ENCODE measurements at regions not wholly inside any gene's neighbourhood (a gene's known extent, or its start where the extent isn't known, plus 50 kb on each side); places are given as distances from the start of the nearest gene placed in this dataset.
"Not testable (repeated sequence)": the region's sequence is repeated elsewhere in the genome, so short reads cannot be mapped to it uniquely, and the experiment has no call there.

DNA sequence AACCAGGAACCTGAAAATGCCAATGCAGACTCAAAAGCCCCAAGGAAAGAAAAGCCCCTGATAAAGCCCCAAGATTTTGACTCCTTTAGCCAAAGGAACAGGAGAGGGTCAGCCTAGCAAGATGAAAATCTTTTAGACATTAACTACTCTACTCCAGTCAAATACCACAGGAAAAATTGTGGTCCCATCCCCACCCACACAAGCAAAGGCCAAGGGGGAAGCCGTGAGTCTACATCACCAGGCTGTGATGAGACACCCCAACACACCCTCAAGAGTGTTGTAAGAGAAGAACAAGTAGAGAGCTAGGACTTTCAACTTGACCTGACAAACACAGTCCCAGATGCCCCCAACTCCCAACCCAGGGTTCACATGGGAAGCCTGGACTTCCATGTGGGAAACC is 192.8 kb upstream of the NR5A2 start:
- no peak for DNase-seq

DNA sequence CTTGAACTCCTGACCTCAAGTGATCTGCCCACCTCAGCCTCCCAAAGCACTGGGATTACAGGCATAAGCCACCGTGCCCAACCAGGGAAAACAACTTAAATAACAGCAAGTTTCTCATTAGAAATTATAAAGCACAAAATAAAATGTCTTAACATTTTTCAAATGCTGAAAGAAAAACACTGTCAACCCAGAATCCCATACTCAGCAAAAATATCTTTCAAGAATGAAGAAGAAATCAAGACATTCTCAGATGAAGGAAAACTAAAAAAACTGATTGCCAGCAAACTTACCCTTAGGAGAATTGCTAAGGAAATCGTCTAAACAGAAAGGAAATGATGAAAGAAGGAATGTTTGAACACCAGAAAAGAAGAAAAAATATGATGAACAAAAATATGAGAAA is 191.1 kb upstream of the NR5A2 start:
- no peak for DNase-seq

DNA sequence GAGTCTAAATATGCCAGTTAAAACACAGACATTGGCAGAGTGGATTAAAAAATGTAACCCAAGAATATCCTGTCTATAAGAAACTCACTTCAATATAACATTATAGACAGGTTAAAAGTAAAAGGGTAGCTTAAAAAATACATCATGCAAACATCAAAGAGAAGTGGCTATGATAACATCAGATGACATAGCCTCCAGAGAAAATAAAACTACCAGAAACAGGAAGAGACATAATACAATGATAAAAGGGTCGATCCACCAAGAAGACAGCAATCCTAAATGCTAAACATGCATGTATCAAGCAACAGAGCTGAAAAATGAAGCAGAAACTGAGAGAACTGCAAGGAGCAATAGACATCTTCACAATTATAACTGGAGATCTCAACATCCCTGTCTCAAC is 190.2 kb upstream of the NR5A2 start:
- DNase-seq: no peak

DNA sequence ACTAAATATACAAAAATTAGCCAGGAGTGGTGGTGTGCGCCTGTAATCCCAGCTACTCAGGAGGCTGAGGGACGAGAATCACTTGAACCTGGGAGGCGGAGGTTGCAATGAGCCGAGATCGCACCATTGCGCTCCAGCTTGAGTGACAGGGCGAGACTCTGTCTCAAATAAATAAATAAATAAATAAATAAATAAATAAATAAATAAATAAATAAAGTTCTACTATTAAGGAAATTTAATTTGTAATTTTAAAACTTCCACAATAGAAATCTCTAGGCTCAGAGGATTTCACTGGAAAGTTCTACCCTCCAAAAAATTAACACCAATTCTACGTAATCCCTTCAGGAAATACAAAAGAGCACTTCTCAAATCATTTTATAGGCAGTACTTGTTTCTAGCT is 187.9 kb upstream of the NR5A2 start:
- DNase-seq: not testable (repeated sequence)

DNA sequence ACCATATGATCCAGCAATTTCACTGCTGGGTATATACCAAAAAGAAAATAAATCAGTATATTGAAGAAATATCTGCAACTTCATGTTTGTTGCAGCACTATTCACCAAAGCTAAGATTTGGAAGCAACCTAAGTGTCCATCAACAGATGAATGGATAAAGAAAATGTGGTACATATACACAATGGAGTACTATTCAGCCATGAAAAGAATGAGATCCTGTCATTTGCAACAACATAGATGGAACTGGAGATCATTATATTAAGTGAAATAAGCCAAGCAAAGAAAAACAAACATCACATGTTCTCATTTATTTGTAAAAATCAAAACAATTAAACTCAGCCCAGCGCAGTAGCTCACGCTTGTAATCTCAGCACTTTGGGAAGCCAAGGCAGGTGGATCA is 184.4 kb upstream of the NR5A2 start:
- DNase-seq: not testable (repeated sequence)

DNA sequence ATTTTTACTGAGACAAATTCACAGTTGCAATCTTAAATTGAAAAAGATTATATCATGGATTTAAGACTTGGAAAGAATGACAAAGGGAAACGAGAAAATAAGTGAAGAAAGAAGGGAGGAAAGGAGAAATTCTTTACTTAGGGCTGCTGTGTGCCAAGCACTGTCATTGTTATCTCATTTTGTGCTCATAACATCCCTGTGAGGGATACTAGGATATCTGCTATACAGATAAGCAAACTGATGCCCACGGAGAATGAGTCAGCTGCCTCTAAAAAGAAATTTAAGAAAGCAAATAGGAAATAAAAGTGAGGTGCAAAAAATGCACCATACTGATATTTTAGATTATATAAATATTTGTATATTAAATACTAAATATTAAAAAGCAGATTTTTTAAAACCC is 183.6 kb upstream of the NR5A2 start:
- DNase-seq: no peak

DNA sequence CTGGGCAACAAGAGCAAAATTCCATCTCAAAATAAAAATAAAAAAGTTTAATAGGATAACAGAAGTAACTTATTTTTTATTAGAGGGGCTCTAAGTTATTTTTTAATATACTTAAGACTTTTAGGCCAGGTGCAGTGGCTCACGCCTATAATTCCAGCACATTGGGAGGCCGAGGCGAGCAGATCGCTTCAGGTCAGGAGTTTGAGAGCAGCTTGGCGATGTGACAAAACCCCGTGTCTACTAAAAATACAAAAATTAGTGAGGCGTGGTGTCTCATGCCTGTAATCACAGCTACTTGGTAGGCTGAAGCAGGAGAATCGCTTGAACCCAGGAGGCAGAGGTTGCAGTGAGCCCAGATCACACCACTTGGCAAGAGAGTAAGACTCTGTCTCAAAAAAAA is 180.5 kb upstream of the NR5A2 start:
- no peak for DNase-seq

DNA sequence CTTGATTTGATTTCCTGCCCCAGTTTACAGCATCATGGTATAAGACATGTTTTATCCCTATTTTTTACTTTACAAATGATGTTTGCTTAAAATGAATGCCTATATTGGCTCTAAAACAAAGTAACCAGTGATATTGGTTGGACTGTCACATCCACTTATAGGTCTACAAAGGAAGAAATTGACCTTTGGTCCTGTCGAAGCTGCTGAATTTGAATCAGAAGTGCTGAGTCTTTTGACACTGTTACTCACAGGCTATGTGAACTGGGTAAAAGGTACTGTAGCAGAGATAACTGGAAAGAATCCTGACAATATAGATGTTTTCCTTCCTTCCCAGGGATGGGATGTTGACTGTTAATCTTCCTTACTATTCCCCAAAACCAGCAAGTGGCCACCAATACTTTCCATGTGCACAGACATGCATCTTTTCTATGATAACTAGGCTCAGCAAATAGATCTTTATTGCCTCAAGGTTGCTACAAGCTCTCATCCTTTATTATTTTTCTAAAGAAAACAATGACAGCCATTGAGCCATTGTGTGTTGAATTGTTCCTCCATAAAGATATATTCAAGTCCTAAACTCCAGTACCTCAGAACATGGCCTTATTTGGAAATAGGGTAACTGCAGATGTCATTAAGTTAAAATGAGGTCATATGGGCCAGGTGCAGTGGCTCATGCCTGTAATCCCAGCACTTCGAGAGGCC is 175.9 kb upstream of the NR5A2 start:
- no peak for DNase-seq

DNA sequence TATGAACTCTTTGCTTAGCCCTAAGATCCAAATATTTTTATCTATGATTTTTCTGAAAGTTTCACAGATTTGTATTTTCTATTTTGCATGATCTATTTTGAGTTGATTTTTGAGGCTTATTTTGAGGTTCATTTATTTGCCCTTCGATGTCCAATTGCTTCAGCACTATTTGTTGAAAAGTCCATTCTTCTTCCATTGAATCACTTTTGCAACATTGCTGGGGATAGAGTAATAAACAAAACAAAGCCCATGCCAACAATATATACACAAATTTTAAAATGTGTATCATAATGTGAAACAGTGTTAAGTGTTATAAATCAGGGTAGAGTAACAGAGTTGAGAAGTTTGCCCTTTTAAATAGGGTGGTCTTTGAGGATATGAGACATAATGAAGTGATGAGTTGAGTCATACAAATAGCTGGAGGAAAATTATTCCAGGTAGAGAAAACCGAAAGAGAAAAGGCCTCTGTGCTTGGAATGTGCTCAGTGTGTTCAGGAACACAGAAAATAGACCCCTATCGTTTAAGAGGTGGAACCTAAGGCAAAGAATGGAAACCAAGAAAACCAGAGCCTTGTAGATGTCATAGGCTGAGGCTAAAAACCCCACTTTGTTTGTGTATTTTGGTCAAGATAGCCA is 172.7 kb upstream of the NR5A2 start:
- DNase-seq: no peak

DNA sequence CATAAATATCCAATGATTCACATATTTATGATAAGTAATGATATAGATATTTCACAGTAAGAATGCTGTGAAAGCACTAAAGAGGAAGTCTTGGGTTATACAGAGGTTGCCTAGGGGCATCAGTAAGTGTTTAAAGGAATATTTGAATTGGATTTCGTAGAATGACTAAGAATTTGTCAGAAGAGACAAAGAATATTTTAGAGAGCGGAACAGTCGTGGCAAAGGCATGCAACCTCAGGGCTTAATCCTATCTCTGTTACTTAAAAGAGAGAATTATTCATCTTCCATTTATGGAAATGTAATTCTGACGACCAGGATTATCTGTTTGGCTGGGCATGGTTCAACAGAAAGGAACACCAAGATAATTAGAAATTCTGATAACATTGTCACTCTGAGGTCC is 171.9 kb upstream of the NR5A2 start:
- DNase-seq: peak; percentile 87

DNA sequence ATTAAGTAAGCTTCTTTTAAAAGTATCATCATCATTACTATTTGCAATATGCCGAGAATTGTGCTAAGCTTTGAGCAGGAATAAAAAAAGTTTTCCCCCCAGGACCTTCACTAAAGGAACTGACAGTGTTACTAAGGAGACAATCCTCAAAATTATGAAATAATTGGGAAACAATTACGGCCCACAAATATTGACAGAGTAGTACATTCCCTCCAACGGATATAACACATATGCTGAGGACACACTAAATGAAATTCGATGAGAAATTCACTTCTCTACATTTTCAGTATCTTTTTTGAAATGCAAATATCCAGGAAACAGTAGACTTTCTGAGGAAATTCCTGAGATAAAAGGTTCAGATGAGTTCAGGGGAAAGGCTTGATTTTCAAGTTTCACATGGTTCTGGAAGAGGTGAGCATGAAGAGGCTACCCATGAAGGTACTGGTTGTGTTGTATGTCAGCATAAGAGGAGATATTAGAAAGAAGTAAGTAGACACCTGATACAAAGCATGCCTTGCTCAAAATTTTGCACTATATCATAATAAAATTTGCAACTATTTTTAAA is 171.2 kb upstream of the NR5A2 start:
- DNase-seq: no peak

DNA sequence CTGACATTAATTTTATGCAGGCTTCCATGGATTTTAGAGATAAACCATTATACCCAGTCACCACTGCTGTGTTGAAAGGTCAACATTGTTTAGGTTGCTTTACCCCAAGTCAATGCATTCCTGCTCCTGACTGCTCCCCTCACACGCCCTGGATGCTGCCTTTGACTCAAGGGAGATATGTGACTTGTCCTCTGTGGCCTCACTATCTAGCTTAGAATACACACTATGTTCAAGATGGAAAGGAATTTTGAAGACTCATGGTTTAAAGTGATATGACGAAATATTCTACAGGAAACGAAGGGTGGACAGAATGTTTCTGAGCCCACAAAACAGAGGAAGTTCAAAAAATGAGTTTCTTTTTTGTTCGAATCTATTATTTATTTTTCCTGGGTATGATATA is 170.4 kb upstream of the NR5A2 start:
- peak; percentile 59 for DNase-seq

DNA sequence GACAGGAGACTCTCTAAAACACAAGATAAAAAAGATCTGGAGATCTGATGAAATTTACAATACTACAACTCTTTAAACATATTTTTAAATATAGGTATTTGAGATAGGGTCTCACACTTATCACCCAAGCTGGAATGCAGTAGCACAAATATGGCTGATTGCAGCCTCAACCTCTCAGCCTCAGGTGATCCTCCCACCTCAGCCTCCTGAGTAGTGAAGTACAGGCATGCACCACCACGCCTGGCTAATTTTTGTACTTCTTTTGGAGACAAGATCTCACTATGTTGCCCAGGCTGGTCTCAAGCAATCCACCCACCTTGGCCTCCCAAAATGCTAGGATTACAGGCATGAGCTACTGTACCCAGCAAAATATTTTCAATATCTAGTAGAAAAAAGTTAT is 170.0 kb upstream of the NR5A2 start:
- no peak for DNase-seq

DNA sequence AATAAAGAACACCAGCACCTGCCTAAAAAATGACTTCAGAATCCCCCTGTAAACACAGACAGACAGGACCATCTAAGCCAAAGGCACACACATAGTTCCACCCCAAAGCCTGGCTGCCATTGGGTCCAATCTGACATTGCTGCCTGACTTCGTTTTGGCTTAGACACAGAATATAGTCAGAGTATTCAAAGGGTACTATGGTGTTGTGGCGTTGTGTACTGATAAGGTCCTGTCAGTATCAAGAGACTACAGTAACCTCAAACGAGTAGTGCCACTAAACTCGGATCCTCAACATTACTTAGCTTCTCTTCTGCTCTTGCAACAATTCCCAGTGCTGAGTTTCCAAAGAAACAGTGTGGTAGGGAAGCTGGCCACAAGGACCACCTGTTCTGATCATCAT is 169.3 kb upstream of the NR5A2 start:
- no peak for DNase-seq

DNA sequence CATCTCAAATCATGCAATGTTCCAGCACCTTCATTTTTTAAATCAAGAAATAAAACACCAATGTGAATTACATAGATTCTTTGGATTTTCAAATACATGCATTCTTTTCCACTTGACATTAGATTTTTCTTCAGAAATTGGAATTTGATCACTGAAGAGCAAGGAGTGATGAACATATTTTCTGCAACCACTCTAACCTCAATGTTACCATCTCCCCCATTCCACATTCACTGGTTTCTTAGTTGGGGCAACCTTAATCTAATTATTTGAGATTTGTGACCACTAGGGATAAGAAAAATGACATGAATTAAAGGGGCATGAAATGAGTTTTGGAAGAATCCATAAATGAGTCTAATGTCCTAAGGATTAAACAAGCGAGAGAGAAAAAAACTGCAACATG is 168.7 kb upstream of the NR5A2 start:
- DNase-seq: peak; percentile 30

DNA sequence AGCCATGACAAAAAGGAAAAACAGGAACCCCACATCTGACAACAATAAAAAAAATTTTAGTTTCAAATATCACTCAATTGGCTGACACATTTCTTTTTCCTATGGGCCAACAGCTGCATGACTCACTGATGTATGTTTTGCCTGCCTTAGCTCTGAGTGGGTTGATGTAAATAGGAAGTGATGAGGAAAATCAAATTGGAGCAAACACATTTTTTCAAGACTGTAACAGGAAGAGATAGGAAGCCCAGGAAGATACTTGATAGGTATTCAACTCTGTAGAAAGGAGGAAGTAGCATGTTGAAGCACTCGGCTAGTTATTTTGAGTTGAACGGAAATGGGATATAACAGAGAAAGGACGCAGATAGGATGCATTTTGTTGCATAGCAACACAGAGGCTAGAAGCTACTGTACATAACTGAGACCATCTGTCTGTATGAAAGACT is 168.0 kb upstream of the NR5A2 start:
- DNase-seq: peak; percentile 87

DNA sequence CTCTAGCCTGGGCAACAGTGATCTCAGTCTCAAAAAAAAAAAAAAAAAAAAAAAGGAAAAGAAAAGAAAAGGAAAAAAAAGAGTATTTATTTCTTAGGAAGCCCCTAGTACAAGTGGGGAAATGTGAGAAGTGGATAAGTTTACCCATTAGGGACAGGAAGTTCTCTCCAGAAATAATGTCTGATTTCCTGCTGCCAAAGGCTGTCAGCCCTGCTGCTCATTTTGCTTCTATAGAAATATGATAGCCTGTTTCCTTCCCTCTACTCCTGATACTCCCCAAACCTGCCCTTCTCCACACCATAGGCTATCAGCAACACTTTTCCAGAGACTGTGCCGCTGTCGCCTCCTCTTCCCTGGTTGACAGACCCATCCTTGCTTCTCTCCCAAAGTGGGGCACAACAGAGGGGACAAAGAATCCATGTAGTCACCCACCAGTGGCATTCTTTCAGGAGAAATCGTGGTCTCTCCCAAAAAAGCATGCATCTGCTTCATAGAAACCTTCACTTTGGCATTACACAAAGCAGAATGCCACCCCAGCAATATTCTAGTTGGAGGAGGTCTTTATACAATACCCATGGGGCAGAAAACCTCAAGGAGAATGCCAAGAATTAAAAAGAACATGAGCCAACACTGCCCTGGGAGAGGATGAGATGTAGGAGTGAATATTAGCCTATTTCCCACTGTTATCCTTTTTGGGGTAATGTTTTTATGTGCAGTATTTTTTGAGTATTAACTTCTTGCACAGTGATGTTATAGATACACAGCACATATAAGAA is 166.3 kb upstream of the NR5A2 start:
- DNase-seq: no peak

DNA sequence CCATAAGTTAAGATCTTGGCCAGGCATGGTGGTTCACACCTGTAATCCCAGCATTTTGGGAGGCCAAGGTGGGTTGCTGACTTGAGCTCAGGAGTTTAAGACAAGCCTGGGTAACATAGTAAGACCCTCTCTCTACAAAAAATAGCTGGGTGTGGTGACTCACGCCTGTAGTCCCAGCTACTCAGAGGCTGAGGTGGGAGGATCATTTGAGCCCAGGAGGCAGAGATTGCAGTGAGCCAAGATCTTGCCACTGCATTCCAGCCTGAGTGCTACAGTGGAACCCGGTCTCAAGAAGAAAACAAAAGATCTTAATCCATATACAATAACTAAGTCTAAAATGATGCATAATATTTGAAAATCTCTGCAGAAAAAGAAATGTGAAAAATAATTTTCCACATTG is 165.5 kb upstream of the NR5A2 start:
- no peak for DNase-seq

DNA sequence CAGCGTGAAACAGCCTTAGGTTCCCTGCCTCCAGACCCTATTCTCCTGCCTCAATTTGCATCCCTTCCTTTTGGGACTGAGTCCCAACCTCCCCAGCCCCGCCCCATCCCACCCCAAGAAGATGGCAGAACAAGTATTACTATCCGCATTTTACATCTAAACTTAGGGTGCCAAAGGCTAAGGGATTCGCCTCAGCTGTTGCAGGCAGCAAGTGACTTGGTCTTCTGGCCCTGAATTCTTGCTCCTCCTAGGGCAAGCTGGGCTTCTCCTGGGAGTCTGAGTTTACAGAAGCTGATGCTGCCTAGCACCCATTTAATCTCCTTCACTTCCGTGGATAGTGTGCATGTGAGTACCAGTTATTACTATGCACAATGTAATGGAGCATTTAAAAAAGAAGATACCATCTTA is 161.3 kb upstream of the NR5A2 start:
- no peak for DNase-seq

DNA sequence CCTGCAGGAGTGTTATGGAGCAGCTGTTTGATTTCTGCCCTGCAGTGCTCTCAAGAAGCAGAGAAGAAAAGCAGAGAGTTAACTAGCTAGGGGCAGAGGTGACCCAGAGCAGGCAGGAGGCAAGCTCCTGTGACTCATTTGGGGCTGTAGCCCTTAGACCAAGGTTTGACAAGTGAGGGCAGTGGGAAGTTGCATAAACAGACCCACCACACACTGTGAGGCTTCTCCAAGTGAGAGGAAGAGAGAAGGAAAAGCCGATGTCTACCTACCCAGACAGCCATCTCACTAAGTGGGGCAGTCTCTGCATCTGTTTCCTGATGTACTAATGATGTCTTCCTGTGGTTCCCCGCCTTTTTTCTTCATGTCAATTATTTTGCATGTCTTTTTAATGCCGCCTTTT is 159.9 kb upstream of the NR5A2 start:
- no peak for DNase-seq

DNA sequence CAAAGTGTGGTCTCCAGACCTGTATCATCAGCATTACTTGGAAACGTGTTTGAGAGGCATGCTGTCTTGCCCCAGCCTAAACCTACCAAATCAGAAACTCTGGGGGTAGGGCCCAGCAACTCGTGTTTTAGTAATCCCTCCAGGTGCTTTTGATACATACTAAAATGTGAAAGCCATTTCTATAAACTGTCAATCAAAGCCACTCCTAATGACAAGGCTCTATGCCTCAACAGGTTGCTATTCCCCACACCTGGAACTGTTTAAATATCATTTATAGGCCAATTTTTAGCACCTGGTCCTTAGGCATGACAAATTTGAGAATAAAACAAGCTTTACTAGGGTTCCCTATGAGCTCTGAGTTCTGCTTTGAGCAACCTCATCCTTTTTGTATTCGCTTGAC is 158.7 kb upstream of the NR5A2 start:
- no peak for DNase-seq

DNA sequence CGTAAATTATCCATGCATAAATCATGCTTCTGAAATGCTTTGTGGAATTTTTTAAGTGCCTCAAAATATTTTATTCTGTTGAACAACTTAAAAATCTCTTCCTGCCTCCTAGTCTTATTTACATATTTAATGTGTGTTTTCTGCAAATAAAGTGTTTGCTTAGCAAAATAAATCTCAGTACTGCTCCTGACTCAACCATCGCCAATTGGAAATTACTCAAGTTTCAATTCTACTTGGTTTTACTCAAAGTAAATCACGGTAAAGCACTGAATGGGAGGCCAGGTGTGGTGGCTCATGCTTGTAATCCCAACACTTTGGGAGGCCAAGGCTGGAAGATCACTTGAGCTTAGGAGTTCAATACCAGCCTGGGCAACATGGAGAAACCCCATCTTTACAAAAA is 152.2 kb upstream of the NR5A2 start:
- DNase-seq: no peak

DNA sequence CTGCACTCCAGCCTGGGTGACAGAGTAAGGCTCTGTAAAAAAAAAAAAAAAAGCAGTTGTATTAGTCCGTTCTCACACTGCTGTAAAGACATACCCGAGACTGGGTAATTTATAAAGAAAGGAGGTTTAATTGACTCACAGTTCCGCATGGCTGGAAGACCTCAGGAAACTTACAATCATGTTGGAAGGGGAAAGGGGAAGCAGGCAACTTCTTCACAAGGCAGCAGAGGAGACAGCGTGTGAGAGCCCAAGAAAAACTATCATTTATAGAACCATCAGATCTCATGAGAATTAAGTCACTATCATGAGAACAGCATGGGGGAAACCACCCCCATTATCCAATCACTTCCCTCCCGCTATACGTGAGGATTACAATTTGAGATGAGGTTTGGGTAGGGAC is 151.7 kb upstream of the NR5A2 start:
- no peak for DNase-seq
